ENCODE measurements at regions not wholly inside any gene's neighbourhood (a gene's known extent, or its start where the extent isn't known, plus 50 kb on each side); places are given as distances from the start of the nearest gene placed in this dataset.

- TF ChIP-seq CTCF (IDR thresholded peaks at IDR 0.05; ENCODE audit: low read depth, low read length, missing control alignments), result no peak
- no peaks in the 10 kb centered on the region for H3K27me3 ChIP-seq (replicated peaks)
- H3K27ac ChIP-seq, result no peak overlapping the region
- H3K4me3 ChIP-seq (ENCODE audit: low read depth, low read length), result no peak overlapping the region
- in situ Hi-C loops (cut with HindIII; ENCODE audit: low pct_ligation_motif_present, low sequenced_read_pairs), result no loop called here
- no peak for DNase-seq
- H3K36me3 ChIP-seq (replicated peaks), result no peaks in the 10 kb centered on the region
These were observed 206.4 kb upstream of the SPRY2 start for GRCh38 chr13:80547341-80547740.

- no peak overlapping the region for H3K27ac ChIP-seq
- DNase-seq, result no peak
- H3K4me3 ChIP-seq (ENCODE audit: low read depth, low read length), result no peak overlapping the region
- H3K36me3 ChIP-seq (replicated peaks), result no peaks in the 10 kb centered on the region
- in situ Hi-C loops (cut with HindIII; ENCODE audit: low pct_ligation_motif_present, low sequenced_read_pairs), result no loop called here
- TF ChIP-seq CTCF (IDR thresholded peaks at IDR 0.05; ENCODE audit: low read depth, low read length, missing control alignments), result no peak
- no peaks in the 10 kb centered on the region for H3K27me3 ChIP-seq (replicated peaks)
These were observed 192.2 kb upstream of the SPRY2 start for GRCh38 chr13:80533175-80533574.

GRCh38 chr13:80530902-80531301 is 190.0 kb upstream of the SPRY2 start:
- no peak for TF ChIP-seq CTCF (IDR thresholded peaks at IDR 0.05; ENCODE audit: low read depth, low read length, missing control alignments)
- no peak overlapping the region for H3K4me3 ChIP-seq (ENCODE audit: low read depth, low read length)
- DNase-seq, result no peak
- H3K27me3 ChIP-seq (replicated peaks), result no peaks in the 10 kb centered on the region
- H3K36me3 ChIP-seq (replicated peaks), result no peaks in the 10 kb centered on the region
- in situ Hi-C loops (cut with HindIII; ENCODE audit: low pct_ligation_motif_present, low sequenced_read_pairs), result no loop called here
- no peak overlapping the region for H3K27ac ChIP-seq

GRCh38 chr13:80530191-80530590 is 189.3 kb upstream of the SPRY2 start:
- no peak for DNase-seq
- H3K27ac ChIP-seq, result peak overlapping the region; percentile 19
- in situ Hi-C loops (cut with HindIII; ENCODE audit: low pct_ligation_motif_present, low sequenced_read_pairs), result no loop called here

GRCh38 chr13:80529734-80530133 is 188.8 kb upstream of the SPRY2 start:
- Histone ChIP-seq H3K27me3 (replicated peaks) (no peaks in the 10 kb centered on the region), H3K4me3 (ENCODE audit: low read depth, low read length) (no peak overlapping the region), H3K36me3 (replicated peaks) (no peaks in the 10 kb centered on the region), H3K27ac (peak overlapping the region; percentile 20)
- no peak for TF ChIP-seq CTCF (IDR thresholded peaks at IDR 0.05; ENCODE audit: low read depth, low read length, missing control alignments)
- in situ Hi-C loops (cut with HindIII; ENCODE audit: low pct_ligation_motif_present, low sequenced_read_pairs), result no loop called here
- DNase-seq, result peak; percentile 15

More at GRCh38 chr13:80530191-80530590, 189.3 kb upstream of the SPRY2 start:
- no peak for TF ChIP-seq CTCF (IDR thresholded peaks at IDR 0.05; ENCODE audit: low read depth, low read length, missing control alignments)
- Histone ChIP-seq H3K36me3 (replicated peaks) (no peaks in the 10 kb centered on the region), H3K4me3 (ENCODE audit: low read depth, low read length) (no peak overlapping the region), H3K27me3 (replicated peaks) (no peaks in the 10 kb centered on the region)

- TF ChIP-seq CTCF (IDR thresholded peaks at IDR 0.05; ENCODE audit: low read depth, low read length, missing control alignments), result no peak
- in situ Hi-C loops (cut with HindIII; ENCODE audit: low pct_ligation_motif_present, low sequenced_read_pairs), result no loop called here
- Histone ChIP-seq H3K27ac (peak overlapping the region; percentile 46), H3K27me3 (replicated peaks) (no peaks in the 10 kb centered on the region), H3K4me3 (ENCODE audit: low read depth, low read length) (no peak overlapping the region), H3K36me3 (replicated peaks) (no peaks in the 10 kb centered on the region)
- no peak for DNase-seq
These were observed 187.8 kb upstream of the SPRY2 start for GRCh38 chr13:80528733-80529132.
